NB4 (cell line): ENCODE measurements at regions not wholly inside any gene's neighbourhood (a gene's known extent, or its start where the extent isn't known, plus 50 kb on each side); places are given as distances from the start of the nearest gene placed in this dataset.

ENCODE experiments used
- DNase-seq: peaks from one replicate; pipeline ENCODE4 v3.0.0; 2010; ENCODE audit warnings: low read depth
- H3K4me3 ChIP-seq: one replicate; pipeline ENCODE4 v1.5.1; 2011; ENCODE audit warnings: mild to moderate bottlenecking, low read depth, low read length, moderate library complexity
- CTCF ChIP-seq: IDR thresholded peaks from one replicate; pipeline ENCODE4 v1.5.1; 2012; ENCODE audit warnings: low read depth, low read length
- MAX ChIP-seq: IDR thresholded peaks from 2 replicates; pipeline ENCODE4 v1.6.1; 2011; ENCODE audit warnings: low read depth, low read length
- MYC ChIP-seq: IDR thresholded peaks from 2 replicates; pipeline ENCODE4 v1.6.1; 2011; ENCODE audit warnings: low read depth, low read length
- POLR2A ChIP-seq: IDR thresholded peaks from 2 replicates; pipeline ENCODE4 v1.6.1; 2011; ENCODE audit warnings: mild to moderate bottlenecking; ENCODE audit not compliant: insufficient read length; ENCODE audit errors: extremely low read depth

DNA sequence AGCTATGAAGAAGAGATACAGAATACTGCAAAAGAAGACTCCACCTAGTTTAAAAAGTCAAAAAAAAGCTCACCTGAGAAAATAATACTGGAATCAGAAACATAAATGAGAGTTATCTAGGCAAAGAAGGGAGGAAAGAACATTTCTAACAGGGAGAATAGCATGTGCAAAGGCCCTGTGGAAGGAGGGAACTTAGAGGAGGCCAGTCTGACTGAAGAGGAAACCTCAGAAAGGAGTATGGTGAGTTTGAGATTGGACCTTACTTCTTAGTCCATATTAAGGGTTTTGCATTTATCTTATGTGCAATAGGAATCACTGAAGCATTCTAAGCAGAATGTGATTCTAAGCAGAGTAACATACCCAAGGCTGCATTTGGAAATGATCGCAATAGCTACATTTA, 193.2 kb downstream of the LNPK start:
- H3K4me3 ChIP-seq: no peak overlapping the region
- no peak for DNase-seq

DNA sequence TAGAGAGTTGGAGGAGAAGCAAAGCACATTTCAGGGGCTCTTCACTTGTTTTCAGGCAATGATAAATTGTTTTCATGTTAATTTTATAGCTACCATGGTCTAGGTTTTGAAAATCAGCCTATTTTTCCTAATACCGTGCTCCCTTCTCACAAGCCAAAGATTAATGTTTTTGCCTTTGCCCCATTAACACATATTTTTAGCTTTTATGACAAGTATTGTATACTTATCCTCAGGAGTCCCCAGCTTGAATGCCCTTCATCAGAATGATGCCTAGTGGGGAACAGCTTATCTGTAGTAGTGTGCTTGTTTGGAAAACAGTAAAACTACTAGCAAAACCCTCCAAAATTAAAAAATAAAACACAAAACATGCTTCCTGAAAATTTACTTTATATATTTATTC, 194.0 kb downstream of the LNPK start:
- no peak for TF ChIP-seq MYC
- TF ChIP-seq POLR2A: no peak
- TF ChIP-seq CTCF: no peak
- TF ChIP-seq MAX: no peak
- DNase-seq: no peak

More for the DNA sequence above, 193.2 kb downstream of the LNPK start:
- no peak for TF ChIP-seq CTCF
- no peak for TF ChIP-seq POLR2A
- TF ChIP-seq MAX: no peak
- no peak for TF ChIP-seq MYC

DNA sequence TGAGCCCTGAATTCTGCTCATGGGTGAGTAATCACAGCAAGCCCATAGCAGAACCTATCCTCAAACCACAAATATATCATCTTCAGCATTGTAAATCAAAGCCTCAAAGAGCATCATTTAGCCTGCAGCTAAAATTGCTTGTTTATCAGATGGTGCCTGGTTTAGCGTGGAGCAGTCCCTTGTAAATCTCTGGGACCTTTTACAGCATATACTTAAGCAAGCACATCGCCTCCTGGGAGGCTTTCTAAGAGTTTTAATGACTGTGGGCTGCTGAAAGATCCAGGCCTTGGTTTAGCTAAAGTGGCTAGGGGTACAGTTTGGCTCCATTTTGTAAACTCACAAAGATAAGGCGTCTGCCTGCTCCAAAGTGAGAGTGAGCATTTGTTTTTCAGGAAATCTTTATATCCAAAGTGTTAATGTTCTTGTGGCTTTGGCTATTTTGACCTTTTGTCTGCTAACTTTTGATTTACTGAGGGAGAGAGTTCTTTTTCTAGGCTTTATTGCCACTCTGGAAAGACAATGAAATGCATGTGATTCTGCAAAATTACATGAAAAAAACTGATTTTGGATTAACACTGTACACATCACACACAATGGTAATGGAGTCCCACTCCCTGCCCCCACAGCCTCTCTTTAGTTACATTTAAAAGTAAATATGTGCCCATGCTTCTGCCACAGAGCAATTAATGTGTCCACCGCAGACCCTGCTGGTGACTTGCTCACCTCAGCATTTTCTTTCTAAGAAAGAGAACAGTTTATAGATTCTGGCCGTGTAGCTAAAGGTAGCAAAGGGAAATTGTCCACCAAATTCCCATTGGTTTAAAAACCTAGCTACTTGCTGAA, 194.8 kb downstream of the LNPK start:
- DNase-seq: no peak
- H3K4me3 ChIP-seq: no peak overlapping the region
- TF ChIP-seq MYC: no peak
- TF ChIP-seq POLR2A: no peak
- no peak for TF ChIP-seq CTCF
- TF ChIP-seq MAX: no peak

More for the DNA sequence above, 194.0 kb downstream of the LNPK start:
- no peak overlapping the region for H3K4me3 ChIP-seq

- H3K4me3 ChIP-seq: no peak overlapping the region
- no peak for DNase-seq
- TF ChIP-seq POLR2A (no peak), MAX (no peak), CTCF (no peak), MYC (no peak)
These were observed 195.5 kb downstream of the LNPK start for GRCh38 chr2:175806570-175806969.

DNA sequence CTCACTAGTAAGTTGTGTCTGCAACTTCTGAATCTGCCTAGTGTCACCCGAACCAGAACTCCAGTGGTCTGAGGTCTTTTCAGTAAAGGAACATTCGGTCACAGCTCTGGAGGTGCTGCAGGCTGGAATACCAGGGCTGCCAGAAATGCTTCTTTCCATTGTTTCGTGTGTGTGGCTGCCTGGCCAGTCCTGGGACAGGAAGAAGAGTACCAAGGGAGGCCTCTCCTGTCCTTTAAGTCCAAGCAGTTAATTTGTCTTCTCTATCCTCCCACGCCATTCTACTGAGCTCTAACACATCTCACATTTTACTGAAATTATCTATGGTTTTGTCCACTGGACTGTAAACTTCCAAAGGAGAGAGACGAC, 196.0 kb downstream of the LNPK start:
- no peak for DNase-seq
- H3K4me3 ChIP-seq: no peak overlapping the region
- TF ChIP-seq MAX: no peak
- TF ChIP-seq CTCF: no peak
- TF ChIP-seq MYC: no peak
- no peak for TF ChIP-seq POLR2A
